GM21786 (cell line): ENCODE measurements at regions not wholly inside any gene's neighbourhood (a gene's known extent, or its start where the extent isn't known, plus 50 kb on each side); places are given as distances from the start of the nearest gene placed in this dataset.
"Not testable (repeated sequence)": the region's sequence is repeated elsewhere in the genome, so short reads cannot be mapped to it uniquely, and the experiment has no call there.

Experiments
- ATAC-seq: cut with Tn5 transposase; IDR thresholded peaks from one replicate; pipeline ENCODE4 v1.9.1; 2021; ENCODE audit not compliant: unreplicated experiment

DNA sequence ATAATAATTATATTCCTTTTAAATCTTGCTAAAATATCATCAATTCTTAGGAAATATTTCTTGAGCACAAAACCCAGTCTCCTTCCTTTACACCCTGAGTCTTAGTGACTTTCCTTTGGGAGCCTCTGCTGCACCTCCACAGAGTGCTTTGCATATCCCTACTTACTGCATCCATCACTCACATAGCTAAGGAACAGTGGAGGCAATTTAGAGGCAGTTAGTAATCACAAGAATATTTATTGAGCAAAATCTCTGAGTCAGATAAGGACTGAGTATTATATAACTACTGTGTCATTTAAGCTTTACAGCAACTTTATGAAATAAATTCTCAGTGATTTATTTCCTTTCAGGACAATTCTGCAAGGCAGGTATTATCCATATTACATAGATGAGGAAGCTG is 327.7 kb downstream of the TMX3 start:
- ATAC-seq: no peak

DNA sequence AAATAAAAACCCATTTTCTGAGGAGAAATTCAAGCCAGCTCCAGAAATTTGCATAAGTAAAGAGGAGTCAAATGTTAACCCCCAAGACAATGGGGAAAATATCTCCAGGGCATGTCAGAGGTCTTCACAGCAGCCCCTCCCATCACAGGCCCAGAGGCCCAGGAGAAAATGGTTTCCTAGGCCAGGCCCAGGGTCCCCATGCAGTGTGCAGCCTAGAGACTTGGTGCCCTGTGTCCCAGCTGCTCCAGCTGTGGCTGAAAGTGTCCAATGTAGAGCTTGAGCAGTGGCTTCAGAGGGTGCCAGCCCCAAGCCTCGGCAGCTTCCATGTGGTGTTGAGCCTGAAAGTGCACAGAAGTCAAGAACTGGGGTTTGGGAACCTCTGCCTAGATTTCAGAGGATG is 330.9 kb downstream of the TMX3 start:
- ATAC-seq: not testable (repeated sequence)

DNA sequence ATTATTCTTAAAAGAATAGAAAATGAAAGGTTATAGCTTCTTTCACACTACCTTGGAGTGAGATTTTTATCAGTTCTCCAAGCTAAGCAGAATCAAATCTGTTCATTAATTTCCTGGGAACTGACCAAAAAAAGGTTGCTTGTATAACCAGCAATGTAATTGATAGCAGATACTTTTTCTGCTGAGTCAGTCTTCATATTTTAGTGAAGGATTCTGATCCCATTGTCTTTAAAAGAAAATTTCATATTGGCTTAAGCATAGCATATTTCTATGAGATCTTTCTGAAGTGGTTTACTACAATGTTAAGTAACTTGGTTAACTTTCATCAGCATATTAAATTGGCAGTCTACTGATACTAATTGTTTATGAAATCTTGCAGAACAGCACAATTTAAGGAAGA is 338.0 kb downstream of the TMX3 start:
- no peak for ATAC-seq

DNA sequence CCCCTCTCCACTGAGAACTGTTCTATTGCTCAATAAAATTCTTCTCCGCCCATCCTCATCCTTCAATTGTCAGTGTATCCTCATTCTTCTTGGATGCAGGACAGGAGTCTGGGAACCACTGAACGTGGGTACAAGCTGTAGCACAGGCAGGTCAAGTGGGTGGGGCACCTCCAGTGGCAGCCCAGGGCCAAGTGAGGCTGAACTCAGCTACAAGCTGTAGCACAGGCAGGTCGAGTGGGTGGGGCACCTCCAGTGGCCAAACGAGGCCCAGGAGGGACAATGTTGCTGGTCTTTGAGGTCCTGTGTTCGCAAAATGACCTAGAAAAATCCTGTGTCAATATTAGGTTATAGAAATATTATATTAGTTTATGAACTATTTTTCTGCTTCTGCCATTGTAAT is 352.0 kb downstream of the TMX3 start:
- ATAC-seq: no peak

DNA sequence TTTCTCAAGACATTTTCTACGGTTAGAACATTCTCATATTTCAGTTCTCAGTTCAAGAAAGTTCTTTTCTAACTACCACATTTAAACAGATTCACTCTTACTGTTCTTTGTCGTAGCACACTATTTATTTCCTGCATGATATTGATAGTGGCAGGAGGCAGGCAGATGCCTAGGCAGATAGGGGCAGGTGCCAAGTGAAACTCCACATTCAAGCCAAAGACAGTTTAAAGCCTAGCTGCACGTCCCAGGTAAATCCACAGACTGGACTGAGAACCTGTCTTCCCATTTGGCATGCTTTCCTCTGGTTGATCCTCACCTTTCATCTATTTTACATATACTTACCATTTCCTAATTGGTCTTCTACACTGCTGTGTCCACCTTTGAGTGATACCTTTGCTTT is 359.3 kb downstream of the TMX3 start:
- no peak for ATAC-seq

DNA sequence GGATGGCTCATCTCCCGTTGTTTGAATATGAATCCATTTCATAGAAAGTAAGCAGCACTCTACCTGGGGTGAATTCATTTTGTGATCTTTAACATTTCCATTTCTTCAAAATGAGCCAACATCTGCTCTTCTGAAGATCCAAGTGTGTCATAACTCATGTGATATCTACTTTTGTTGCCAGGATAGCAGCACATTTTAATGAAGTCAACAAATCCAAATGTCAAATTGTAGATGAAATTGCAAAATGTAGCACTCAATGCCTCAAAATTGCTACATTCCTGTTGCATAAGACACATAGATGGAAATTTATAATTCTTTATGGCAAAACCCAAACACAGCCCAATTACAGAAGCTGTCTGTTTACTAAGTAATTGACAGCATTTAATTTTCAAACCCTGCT is 360.7 kb downstream of the TMX3 start:
- ATAC-seq: no peak

DNA sequence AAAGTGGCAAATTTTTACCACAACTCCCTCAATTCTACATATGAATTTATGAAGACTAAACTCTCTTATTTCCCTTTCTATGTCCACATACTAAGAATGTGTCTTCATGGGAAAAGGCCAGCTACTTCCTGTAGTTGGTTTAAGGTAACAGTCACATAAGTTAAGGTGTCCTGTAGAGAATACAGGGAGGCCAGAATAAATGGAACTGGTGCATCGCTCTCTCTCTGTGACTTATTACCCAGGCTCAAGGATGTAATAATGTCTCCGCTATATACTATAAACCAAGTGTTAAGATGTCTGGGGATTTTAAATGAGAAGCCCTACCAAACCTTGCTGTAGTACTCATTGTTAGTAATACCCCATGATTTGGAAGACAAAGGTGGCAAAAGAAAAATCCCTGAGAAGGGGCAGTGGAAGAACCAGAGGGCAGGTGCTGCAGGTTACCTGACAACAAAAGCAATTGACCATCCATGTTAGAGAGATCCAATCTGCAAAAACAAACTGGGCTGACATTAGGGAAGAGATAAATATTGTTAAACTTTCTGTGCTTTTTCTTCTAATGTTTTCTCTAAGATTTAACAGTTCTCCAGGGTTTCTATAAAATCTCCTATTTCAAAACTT is 372.8 kb downstream of the TMX3 start:
- ATAC-seq: no peak

DNA sequence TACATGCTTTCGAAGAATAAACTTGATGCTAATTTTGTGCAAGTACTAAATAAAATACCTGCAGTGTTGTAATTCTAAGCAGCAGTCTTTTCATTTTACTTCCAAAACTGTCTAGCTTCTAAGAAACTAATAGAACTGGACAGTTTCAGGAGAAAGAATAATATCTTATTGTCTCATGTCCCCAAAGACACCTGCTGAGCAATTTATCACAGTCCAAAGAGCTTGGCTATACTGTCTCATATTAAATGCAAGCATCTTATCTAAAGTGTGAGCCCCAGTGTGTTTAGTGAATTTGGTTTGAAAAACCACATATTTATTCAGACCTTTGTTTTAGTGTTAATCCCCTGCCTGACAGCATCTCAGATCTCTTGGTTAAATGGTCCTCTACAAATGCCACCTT is 374.3 kb downstream of the TMX3 start:
- no peak for ATAC-seq

DNA sequence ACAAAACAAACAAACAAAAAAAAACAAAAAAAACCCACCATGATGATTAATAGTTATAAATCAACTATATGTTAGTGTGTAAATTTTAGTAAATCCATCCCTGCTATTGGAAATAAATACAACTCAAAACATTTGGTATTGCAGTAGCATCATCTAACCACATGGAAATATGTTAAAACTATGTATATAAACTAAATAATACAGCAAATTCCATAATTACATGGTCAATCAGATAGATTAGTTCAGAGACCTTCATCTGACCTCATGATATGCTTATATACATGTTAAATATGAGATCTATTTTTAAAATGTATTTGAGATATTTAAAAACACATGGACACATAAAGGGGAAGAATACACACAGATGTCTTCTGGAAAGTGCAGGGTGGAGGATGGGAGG is 384.2 kb downstream of the TMX3 start:
- no peak for ATAC-seq

DNA sequence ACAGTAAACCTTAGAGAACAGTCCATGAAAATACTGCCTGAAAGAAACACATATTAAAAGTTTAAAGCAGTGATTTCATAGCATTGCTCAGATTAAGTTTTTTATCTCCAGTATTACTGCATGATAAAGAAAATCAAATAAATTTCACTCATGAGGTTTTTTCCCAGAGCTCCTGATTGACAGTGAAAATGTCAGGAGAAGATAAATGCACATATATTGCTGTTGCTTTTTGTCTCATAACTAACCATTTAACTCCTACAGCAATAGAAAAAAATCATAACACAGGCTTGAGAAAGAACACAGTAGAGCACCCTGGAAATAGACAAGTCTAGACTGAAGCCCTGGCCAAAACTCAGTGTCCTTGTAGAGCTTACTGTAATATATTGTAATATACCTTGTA is 391.0 kb downstream of the TMX3 start:
- ATAC-seq: no peak

DNA sequence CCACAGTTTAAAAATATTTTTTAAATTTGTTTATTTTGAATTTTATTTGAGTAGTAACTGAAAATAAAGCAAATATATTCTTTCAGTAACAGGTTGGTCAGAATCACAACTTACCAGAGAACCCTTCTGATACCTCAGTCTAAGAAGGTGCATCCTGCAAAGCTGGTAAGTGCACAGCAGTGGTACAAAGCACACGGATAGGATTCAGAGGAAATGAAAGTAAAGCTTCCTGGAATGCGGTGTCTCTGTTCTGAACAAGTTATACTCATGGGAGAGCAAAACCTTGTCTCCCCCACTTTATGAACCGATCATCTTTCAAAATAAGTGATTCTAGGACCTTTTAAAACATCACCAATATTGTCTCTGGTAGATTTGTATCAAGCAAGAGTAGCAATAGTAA is 398.3 kb downstream of the TMX3 start:
- ATAC-seq: no peak

DNA sequence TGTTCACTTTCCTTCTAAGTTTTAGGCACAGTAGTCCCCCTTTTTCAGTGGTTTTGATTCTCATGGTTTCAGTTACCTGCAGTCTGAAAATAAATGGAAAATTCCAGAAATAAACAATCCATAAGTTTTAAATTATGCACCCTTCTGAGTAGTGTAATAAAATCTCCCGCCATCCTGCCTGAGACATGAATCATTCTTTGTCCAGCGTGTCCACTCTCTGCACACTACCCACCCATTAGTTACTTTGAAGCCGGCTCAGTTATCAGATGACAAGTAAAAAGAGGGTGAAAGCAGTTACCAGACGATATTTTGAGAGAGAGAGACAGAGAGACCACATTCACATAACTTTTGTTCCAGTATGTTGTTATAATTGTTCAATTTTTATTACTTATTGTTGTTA is 400.5 kb downstream of the TMX3 start:
- no peak for ATAC-seq

DNA sequence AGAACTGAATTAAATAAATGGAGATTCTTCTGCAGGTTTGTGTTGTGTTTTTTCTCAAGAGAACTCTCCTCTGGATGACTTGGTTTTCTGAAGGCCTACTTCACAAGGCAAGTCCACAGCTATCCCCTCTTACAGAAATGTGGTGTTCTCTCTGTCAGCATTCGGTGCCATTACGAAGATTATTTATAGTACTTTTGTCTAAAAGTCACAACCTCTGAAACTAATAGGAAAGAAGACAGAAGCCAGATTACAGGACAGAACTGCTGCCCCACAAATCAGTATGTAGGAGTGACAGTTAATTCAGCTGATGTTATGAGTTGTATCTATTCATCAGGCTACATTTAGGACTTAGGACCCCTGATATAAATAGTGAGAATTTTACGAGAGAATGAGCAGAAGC is 413.5 kb downstream of the TMX3 start:
- ATAC-seq: no peak

DNA sequence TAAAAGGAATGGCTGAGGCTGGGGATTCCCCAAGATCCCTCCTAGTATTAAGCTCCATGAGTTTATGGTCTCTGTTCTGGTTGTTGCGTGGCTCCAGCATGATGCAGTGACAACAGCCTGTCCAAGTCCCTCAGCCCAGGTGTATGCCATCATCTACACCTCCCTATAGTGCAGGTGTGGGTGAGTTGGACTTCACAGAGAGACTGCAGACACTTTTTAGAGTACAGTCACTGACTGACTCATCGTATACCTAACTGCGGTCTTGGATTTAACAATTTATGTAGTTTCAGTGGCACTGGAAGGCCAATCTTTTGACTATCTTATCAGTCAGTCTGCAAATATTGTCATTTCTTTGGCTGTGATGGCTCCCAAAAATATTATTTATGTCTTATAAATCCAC is 415.0 kb downstream of the TMX3 start:
- no peak for ATAC-seq

DNA sequence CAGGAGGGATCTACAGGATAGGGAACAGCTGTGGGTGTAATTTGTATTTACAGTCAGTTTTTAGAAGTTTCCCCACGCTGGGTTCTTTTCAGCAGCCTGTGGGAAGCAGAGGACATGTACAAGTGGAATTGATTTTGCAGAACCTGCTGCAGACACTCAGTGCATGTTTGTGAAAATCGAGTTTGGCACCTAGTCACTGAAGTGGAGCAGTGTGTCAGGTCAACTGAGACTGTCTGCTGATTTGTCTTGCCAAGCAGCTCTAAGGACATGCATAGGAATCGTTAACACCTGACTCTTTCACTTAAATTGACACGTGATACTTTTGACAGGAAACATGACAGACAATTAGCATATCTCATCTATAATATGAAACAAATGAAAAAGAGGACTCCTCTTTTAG is 416.6 kb downstream of the TMX3 start:
- no peak for ATAC-seq

DNA sequence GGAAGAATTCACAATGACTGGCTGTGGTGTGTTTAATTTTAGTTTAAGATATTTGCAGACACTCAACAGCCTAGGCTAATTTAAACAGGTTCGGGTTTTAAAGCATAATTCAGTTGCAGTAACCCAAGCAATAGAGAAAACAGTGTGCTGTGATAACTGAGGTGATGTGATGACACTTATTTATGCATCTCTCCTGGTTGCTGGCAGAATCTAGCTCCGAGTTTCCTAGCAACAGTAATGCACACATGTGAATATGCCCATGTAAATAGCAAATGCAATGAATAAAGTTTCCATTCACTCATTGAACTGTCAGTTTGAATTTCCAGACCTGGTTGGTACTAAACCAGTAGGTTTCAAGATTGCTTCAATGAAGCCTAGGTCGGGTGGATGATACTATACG is 426.5 kb downstream of the TMX3 start:
- ATAC-seq: no peak

DNA sequence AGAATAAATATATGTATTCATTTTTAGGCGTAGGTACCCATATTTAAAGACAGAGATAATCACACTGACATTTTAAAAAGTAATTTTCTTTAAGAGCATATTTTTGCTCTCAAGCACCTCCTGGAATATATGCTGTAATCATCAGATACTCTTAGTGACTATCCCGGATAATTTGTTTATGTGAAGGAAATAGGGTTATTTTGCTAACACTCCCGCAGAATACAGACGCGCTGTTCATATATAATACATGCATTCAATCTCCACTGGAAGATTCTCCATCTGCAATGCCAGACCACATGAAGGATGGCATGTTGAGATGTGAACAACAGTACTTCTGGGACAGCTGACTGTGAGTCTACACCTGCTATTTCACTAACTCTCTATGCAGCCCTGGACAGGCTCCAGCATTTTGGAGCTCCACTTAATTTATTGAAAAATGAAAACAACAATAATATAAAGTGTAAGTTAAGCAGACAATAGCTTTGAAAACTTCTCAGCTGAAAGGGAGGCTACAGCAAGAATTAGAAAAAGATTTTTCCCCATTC is 430.6 kb downstream of the TMX3 start:
- no peak for ATAC-seq

DNA sequence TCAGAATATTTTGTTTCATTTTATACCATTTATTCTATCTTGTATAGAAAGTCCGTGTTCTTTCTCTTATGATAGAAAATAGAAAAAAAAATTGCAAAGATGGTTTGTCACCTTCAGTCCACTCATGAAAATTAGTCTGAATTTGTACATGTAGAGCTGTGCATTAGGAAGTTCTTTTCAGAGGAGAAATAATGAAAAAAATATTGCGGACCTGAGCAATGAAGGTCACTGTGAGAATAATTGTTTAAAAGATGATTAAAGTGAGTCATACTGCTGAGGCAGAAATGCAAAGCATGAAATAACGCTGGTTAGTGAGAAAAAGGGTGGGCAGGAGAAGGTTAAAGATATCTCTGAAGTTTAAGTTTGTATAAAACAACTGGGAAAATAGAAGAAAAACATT is 431.1 kb downstream of the TMX3 start:
- ATAC-seq: no peak

DNA sequence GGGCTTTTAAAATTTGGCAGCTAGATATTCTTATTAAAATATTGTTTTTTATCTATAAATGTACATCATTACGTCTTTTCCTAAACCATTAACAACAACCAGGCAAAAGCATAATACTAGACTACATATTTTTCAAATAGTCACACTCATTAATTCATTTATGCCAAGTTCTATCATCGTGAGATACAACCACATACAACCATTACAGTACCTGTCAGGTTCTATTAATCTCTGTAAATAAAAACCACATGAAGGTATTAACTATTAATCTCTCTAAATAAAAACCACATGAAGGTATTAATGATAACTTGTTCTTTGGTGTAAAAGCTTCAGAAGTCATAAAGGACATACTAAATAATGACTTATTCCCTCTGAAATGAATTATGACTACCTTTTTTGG is 432.7 kb downstream of the TMX3 start:
- no peak for ATAC-seq

DNA sequence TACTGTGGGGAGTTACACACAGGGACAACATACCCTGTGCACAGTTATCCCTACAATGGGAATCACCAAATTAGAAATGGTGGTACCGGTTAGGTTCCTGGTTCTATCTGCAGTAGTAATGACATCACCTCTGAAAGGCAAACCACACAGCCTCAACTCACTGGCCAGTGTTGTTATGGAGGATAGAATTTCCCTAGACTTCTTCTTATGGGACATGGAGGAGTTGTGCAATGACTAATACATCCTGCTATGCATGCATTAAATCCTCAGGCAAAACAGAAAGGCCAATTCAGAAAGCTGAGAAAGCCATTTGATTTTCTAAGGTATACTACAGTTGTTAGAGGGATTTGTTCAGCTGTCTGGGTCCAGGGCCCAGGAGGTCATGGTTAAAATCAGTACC is 439.3 kb downstream of the TMX3 start:
- no peak for ATAC-seq

DNA sequence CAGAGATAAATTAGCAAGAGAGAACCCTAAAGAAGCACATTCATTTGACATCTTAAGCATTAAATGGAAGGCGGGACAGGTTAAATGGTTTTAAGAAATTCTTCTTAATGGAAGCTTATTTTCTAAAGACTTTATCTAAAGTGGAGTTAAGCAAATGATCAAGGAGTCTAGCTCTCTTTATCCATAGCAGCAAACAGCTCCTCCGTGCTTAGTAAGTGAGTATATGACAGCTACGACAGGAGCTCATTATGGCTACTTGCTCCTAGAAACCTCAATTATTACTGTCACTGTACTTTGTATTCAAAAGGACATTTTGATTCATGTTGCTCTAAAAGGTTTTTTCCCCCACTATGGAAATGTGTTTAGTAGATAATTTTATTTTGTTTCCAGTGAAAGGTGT is 444.9 kb downstream of the TMX3 start:
- ATAC-seq: no peak

DNA sequence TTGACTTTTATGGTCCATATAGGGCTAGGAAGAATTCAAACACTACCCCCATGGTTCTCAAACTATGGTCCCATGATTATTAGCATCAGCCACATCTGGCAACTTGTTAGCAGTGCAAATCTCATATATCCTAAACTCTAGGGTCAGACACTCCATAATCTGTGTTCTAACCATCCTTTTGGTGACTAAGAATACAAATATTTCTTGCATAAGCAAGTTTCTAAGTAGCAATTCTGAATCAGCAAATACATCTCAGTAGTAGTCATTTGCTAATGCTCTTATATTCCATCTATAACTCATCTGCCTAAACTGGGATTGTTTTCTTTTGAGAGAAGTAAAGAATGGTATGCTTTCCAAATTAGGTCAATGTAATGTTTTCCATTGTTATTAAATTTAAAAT is 447.3 kb downstream of the TMX3 start:
- no peak for ATAC-seq

DNA sequence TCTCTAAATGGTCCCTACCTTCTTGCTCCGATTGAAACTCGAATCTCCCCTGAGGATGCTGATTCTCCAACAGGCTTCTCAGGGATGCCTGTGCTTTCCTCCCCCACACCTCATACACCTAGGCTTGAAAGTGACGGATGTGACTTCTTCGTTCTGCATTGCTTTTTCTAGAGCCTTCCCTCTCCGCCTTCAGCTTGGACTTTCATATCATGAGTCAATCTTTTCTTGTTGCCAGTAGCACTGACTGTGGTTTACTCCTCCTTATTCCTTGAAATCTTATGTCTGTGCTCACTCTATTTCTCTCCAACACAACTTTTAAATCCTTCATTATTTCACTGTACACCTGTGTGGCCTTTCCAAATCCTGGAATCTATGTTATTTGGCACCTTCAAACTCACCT is 451.4 kb downstream of the TMX3 start:
- no peak for ATAC-seq
